SH-SY5Y (cell line): ENCODE measurements at regions not wholly inside any gene's neighbourhood (a gene's known extent, or its start where the extent isn't known, plus 50 kb on each side); places are given as distances from the start of the nearest gene placed in this dataset.

Experiments
- GATA2 ChIP-seq: IDR thresholded peaks from 2 replicates; pipeline ENCODE4 v1.6.1; 2011; ENCODE audit warnings: mild to moderate bottlenecking, low read depth, low read length
- GATA3 ChIP-seq: IDR thresholded peaks from 2 replicates; pipeline ENCODE4 v1.6.1; 2011; ENCODE audit warnings: low read depth, mild to moderate bottlenecking, low read length, moderate library complexity

DNA sequence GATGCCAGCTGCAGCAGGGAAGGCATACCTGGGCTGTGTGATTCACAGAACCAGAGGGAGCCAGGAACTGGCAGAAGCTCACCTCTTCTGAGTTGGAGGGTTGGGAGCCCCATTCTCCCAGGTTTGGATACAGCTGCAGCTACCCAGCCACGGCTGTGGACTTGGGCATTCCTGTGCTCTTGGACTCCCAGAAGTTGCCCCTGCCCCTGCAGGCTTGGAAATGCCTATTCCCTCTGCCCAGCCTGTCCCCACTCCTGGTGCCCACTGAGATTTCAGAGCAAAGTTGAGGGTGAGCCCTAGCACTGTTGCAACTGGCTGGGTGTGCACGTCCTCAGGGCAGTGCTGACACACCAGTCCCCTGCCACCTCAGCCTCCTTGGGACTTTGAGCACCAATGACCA, 489.7 kb downstream of the SLCO4C1 start:
- TF ChIP-seq GATA3 (no peak), GATA2 (no peak)
